ENCODE measurements at regions not wholly inside any gene's neighbourhood (a gene's known extent, or its start where the extent isn't known, plus 50 kb on each side); places are given as distances from the start of the nearest gene placed in this dataset.
A peak's percentile ranks its signal among the peaks of the same experiment; 100 is the strongest.

DNA sequence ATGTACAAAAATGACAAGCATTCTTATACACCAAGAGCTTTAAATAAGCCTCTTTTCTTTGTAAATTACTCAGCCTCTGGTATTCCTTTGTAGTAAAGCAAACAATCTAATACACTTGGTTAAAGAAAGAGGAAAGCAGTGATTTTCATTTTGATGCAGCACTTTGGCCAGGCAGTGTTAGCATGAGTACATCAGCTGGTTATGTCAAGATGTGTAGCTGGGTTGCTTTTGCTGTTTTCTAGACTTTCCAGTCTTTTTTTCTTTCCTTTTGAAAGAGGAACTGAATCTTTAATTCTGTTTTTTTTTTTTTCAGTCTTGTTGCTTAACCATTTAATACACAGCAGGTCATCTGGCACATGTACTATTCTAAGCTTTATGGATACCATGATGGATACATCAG is 167.1 kb upstream of the AADAT start:
- H3K4me1 ChIP-seq (ENCODE audit: control insufficient read depth, insufficient read depth, low read length) = no peaks in the 10 kb centered on the region
- H3K36me3 ChIP-seq (ENCODE audit: control insufficient read depth, insufficient read depth, low read length) = no peaks in the 10 kb centered on the region
- no peak overlapping the region for H3K4me3 ChIP-seq (ENCODE audit: low read depth, low read length)
- H3K27me3 ChIP-seq (ENCODE audit: control insufficient read depth, insufficient read depth, low read length) = no peaks in the 10 kb centered on the region
- DNase-seq (ENCODE audit: low read depth in 4 of 6, low spot score in 6 of 6) = no peak
- no peaks in the 10 kb centered on the region for H3K9me3 ChIP-seq (ENCODE audit: control insufficient read depth, insufficient read depth, low read length)
- H3K27ac ChIP-seq (ENCODE audit: low read depth, low read length) = no peak overlapping the region

DNA sequence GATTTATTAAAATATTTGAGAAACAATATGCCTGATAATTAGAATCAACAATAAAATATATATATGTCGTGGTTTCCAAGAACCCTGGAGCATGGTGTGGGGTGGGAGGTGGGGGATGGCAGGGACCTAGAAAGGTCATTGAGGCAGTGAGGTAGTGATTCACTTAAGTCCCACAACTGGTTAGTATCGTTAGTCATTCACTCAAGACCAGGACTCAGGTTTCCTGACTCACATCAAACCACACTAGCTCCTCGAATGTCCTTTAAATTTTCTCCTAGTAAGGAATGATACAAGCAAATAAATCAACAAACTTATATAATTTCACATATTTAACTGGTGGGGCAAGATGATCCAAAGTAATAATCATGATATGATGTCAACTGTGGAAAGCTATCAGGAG is 158.8 kb upstream of the AADAT start:
- Histone ChIP-seq H3K36me3 (ENCODE audit: control insufficient read depth, insufficient read depth, low read length) (no peaks in the 10 kb centered on the region), H3K4me1 (ENCODE audit: control insufficient read depth, insufficient read depth, low read length) (no peaks in the 10 kb centered on the region), H3K27me3 (ENCODE audit: control insufficient read depth, insufficient read depth, low read length) (no peaks in the 10 kb centered on the region), H3K27ac (ENCODE audit: low read depth, low read length) (no peak overlapping the region), H3K9me3 (ENCODE audit: control insufficient read depth, insufficient read depth, low read length) (no peaks in the 10 kb centered on the region), H3K4me3 (ENCODE audit: low read depth, low read length) (no peak overlapping the region)
- no CpG with 5 or more reads among the region's 3 CpGs for WGBS (ENCODE audit: insufficient coverage)
- no peak for DNase-seq (ENCODE audit: low read depth in 4 of 6, low spot score in 6 of 6)

GRCh38 chr4:170248029-170248428 is 158.3 kb upstream of the AADAT start:
- no peaks in the 10 kb centered on the region for H3K27me3 ChIP-seq (ENCODE audit: control insufficient read depth, insufficient read depth, low read length)
- H3K4me1 ChIP-seq (ENCODE audit: control insufficient read depth, insufficient read depth, low read length) = no peaks in the 10 kb centered on the region
- H3K4me3 ChIP-seq (ENCODE audit: low read depth, low read length) = no peak overlapping the region
- no peaks in the 10 kb centered on the region for H3K9me3 ChIP-seq (ENCODE audit: control insufficient read depth, insufficient read depth, low read length)
- no peak for DNase-seq (ENCODE audit: low read depth in 4 of 6, low spot score in 6 of 6)
- 62% methylated on average over 4 of the region's 4 CpGs for WGBS (ENCODE audit: insufficient coverage)
- H3K27ac ChIP-seq (ENCODE audit: low read depth, low read length) = no peak overlapping the region
- no peaks in the 10 kb centered on the region for H3K36me3 ChIP-seq (ENCODE audit: control insufficient read depth, insufficient read depth, low read length)

GRCh38 chr4:170247596-170247995 is 157.8 kb upstream of the AADAT start:
- Histone ChIP-seq H3K9me3 (ENCODE audit: control insufficient read depth, insufficient read depth, low read length) (no peaks in the 10 kb centered on the region), H3K4me1 (ENCODE audit: control insufficient read depth, insufficient read depth, low read length) (no peaks in the 10 kb centered on the region), H3K4me3 (ENCODE audit: low read depth, low read length) (no peak overlapping the region), H3K27ac (ENCODE audit: low read depth, low read length) (no peak overlapping the region), H3K27me3 (ENCODE audit: control insufficient read depth, insufficient read depth, low read length) (no peaks in the 10 kb centered on the region), H3K36me3 (ENCODE audit: control insufficient read depth, insufficient read depth, low read length) (no peaks in the 10 kb centered on the region)
- no peak for DNase-seq (ENCODE audit: low read depth in 4 of 6, low spot score in 6 of 6)

- no peaks in the 10 kb centered on the region for H3K4me1 ChIP-seq (ENCODE audit: control insufficient read depth, insufficient read depth, low read length)
- H3K27me3 ChIP-seq (ENCODE audit: control insufficient read depth, insufficient read depth, low read length) = no peaks in the 10 kb centered on the region
- H3K9me3 ChIP-seq (ENCODE audit: control insufficient read depth, insufficient read depth, low read length) = no peaks in the 10 kb centered on the region
- WGBS (ENCODE audit: insufficient coverage) = 100% methylated on average over 2 of the region's 2 CpGs
- no peak overlapping the region for H3K4me3 ChIP-seq (ENCODE audit: low read depth, low read length)
- no peak overlapping the region for H3K27ac ChIP-seq (ENCODE audit: low read depth, low read length)
- no peaks in the 10 kb centered on the region for H3K36me3 ChIP-seq (ENCODE audit: control insufficient read depth, insufficient read depth, low read length)
- DNase-seq (ENCODE audit: low read depth in 4 of 6, low spot score in 6 of 6) = no peak
Measured at GRCh38 chr4:170243662-170244288, 154.0 kb upstream of the AADAT start.

- Histone ChIP-seq H3K27me3 (ENCODE audit: control insufficient read depth, insufficient read depth, low read length) (no peaks in the 10 kb centered on the region), H3K9me3 (ENCODE audit: control insufficient read depth, insufficient read depth, low read length) (no peaks in the 10 kb centered on the region), H3K4me1 (ENCODE audit: control insufficient read depth, insufficient read depth, low read length) (no peaks in the 10 kb centered on the region), H3K4me3 (ENCODE audit: low read depth, low read length) (no peak overlapping the region), H3K36me3 (ENCODE audit: control insufficient read depth, insufficient read depth, low read length) (no peaks in the 10 kb centered on the region), H3K27ac (ENCODE audit: low read depth, low read length) (no peak overlapping the region)
- no peak for DNase-seq (ENCODE audit: low read depth in 4 of 6, low spot score in 6 of 6)
Measured at GRCh38 chr4:170242471-170242870, 152.7 kb upstream of the AADAT start.

- H3K4me3 ChIP-seq (ENCODE audit: low read depth, low read length) = no peak overlapping the region
- WGBS (ENCODE audit: insufficient coverage) = 100% methylated on average over 1 of the region's 3 CpGs
- no peaks in the 10 kb centered on the region for H3K36me3 ChIP-seq (ENCODE audit: control insufficient read depth, insufficient read depth, low read length)
- no peak for DNase-seq (ENCODE audit: low read depth in 4 of 6, low spot score in 6 of 6)
- no peaks in the 10 kb centered on the region for H3K4me1 ChIP-seq (ENCODE audit: control insufficient read depth, insufficient read depth, low read length)
- H3K27me3 ChIP-seq (ENCODE audit: control insufficient read depth, insufficient read depth, low read length) = no peaks in the 10 kb centered on the region
- H3K27ac ChIP-seq (ENCODE audit: low read depth, low read length) = no peak overlapping the region
- H3K9me3 ChIP-seq (ENCODE audit: control insufficient read depth, insufficient read depth, low read length) = no peaks in the 10 kb centered on the region
Measured at GRCh38 chr4:170234800-170235199, 145.0 kb upstream of the AADAT start.

GRCh38 chr4:170231377-170231776 is 141.6 kb upstream of the AADAT start:
- Histone ChIP-seq H3K27ac (ENCODE audit: low read depth, low read length) (no peak overlapping the region), H3K4me1 (ENCODE audit: control insufficient read depth, insufficient read depth, low read length) (no peaks in the 10 kb centered on the region), H3K4me3 (ENCODE audit: low read depth, low read length) (no peak overlapping the region), H3K36me3 (ENCODE audit: control insufficient read depth, insufficient read depth, low read length) (no peaks in the 10 kb centered on the region), H3K27me3 (ENCODE audit: control insufficient read depth, insufficient read depth, low read length) (no peaks in the 10 kb centered on the region), H3K9me3 (ENCODE audit: control insufficient read depth, insufficient read depth, low read length) (no peaks in the 10 kb centered on the region)
- DNase-seq (ENCODE audit: low read depth in 4 of 6, low spot score in 6 of 6) = no peak
- WGBS (ENCODE audit: insufficient coverage) = 100% methylated on average over 1 of the region's 1 CpG

- no peaks in the 10 kb centered on the region for H3K36me3 ChIP-seq (ENCODE audit: control insufficient read depth, insufficient read depth, low read length)
- H3K4me1 ChIP-seq (ENCODE audit: control insufficient read depth, insufficient read depth, low read length) = no peaks in the 10 kb centered on the region
- no peak overlapping the region for H3K27ac ChIP-seq (ENCODE audit: low read depth, low read length)
- no peaks in the 10 kb centered on the region for H3K27me3 ChIP-seq (ENCODE audit: control insufficient read depth, insufficient read depth, low read length)
- H3K4me3 ChIP-seq (ENCODE audit: low read depth, low read length) = no peak overlapping the region
- no peaks in the 10 kb centered on the region for H3K9me3 ChIP-seq (ENCODE audit: control insufficient read depth, insufficient read depth, low read length)
- DNase-seq (ENCODE audit: low read depth in 4 of 6, low spot score in 6 of 6) = no peak
- 100% methylated on average over 2 of the region's 5 CpGs for WGBS (ENCODE audit: insufficient coverage)
Measured at GRCh38 chr4:170230242-170230641, 140.5 kb upstream of the AADAT start.

GRCh38 chr4:170229006-170229405 is 139.2 kb upstream of the AADAT start:
- no CpG with 5 or more reads among the region's 1 CpG for WGBS (ENCODE audit: insufficient coverage)
- no peaks in the 10 kb centered on the region for H3K4me1 ChIP-seq (ENCODE audit: control insufficient read depth, insufficient read depth, low read length)
- no peaks in the 10 kb centered on the region for H3K36me3 ChIP-seq (ENCODE audit: control insufficient read depth, insufficient read depth, low read length)
- no peaks in the 10 kb centered on the region for H3K9me3 ChIP-seq (ENCODE audit: control insufficient read depth, insufficient read depth, low read length)
- peak in 2 of 6 donors; percentile 16 to 54 for DNase-seq (ENCODE audit: low read depth in 4 of 6, low spot score in 6 of 6)
- H3K27me3 ChIP-seq (ENCODE audit: control insufficient read depth, insufficient read depth, low read length) = no peaks in the 10 kb centered on the region
- no peak overlapping the region for H3K27ac ChIP-seq (ENCODE audit: low read depth, low read length)
- no peak overlapping the region for H3K4me3 ChIP-seq (ENCODE audit: low read depth, low read length)

Data from spinal cord (tissue), 9 donors.